ENCODE measurements at regions not wholly inside any gene's neighbourhood (a gene's known extent, or its start where the extent isn't known, plus 50 kb on each side); places are given as distances from the start of the nearest gene placed in this dataset.

GRCh38 chr11:25408146-25408545, 911.3 kb downstream of the LUZP2 start:
- TF ChIP-seq CTCF (IDR thresholded peaks at IDR 0.05), result no peak
- TF ChIP-seq POLR2A (IDR thresholded peaks at IDR 0.05), result no peak
